ENCODE measurements at regions not wholly inside any gene's neighbourhood (a gene's known extent, or its start where the extent isn't known, plus 50 kb on each side); places are given as distances from the start of the nearest gene placed in this dataset.

GRCh38 chr1:168466092-168466713, 77.6 kb downstream of the XCL2 start:
- Histone ChIP-seq H3K9ac (replicated peaks in 1 of 4; ENCODE audit: extremely low read depth in 1 of 4, low read depth in 3 of 4, low read length in 3 of 4) (no peak overlapping the region), H2BK15ac (ENCODE audit: low read length) (peak overlapping the region; percentile 6; the same call in 1 of the 2 replicates), H3K9me3 (ENCODE audit: insufficient read depth in 2 of 2, low read depth in 1 of 2, low read length in 1 of 2) (no peaks in the 10 kb centered on the region), H2AFZ (ENCODE audit: low read length) (0 out of 2 replicates have a peak overlapping the region, but pooled peaks have one; percentile 46), H3K23me2 (ENCODE audit: low read depth, low read length) (no peaks in the 10 kb centered on the region; the same call in 1 of the 2 replicates), H3K4ac (replicated peaks; ENCODE audit: insufficient read length, low read depth, low read length) (no peak overlapping the region), H3K27me3 (replicated peaks in 1 of 4; ENCODE audit: control insufficient read depth in 3 of 4, extremely low read depth in 1 of 4, insufficient read depth in 3 of 4, low read length in 3 of 4) (no peaks in the 10 kb centered on the region), H4K5ac (ENCODE audit: insufficient read length, low read depth, low read length) (no peak overlapping the region), H3K14ac (ENCODE audit: insufficient read length) (no peak overlapping the region), H2BK120ac (replicated peaks; ENCODE audit: low read depth, low read length) (no peak overlapping the region), H4K8ac (ENCODE audit: extremely low read depth, insufficient read depth, low read length) (no peak overlapping the region), H3K4me2 (ENCODE audit: insufficient read depth in 1 of 2, low read depth in 2 of 2, low read length in 2 of 2) (no peak overlapping the region), H3K36me3 (ENCODE audit: control insufficient read depth in 2 of 4, insufficient read depth in 4 of 4, low read length in 3 of 4) (no peaks in the 10 kb centered on the region), H2BK5ac (ENCODE audit: low read depth, low read length) (peak overlapping the region; percentile 76; the same call in 1 of the 2 replicates), H4K91ac (replicated peaks; ENCODE audit: insufficient read length, low read length) (no peak overlapping the region), H3K79me1 (ENCODE audit: low read depth, low read length) (no peaks in the 10 kb centered on the region), H3K79me2 (ENCODE audit: control insufficient read depth in 1 of 2, insufficient read depth in 2 of 2, low read length in 2 of 2) (no peaks in the 10 kb centered on the region), H2BK12ac (ENCODE audit: low read depth, low read length) (peak overlapping the region; percentile 80), H3K27ac (ENCODE audit: low read depth, low read length) (no peak overlapping the region), H2AK5ac (ENCODE audit: low read depth, low read length) (0 out of 2 replicates have a peak overlapping the region, but pooled peaks have one; percentile 56), H3K4me1 (replicated peaks in 1 of 4; ENCODE audit: control insufficient read depth in 3 of 4, insufficient read depth in 4 of 4, low read length in 3 of 4) (no peaks in the 10 kb centered on the region; a peak in 2 of 7 replicates), H3K56ac (replicated peaks; ENCODE audit: insufficient read length, low read depth, low read length) (no peak overlapping the region), H3K4me3 (ENCODE audit: extremely low read depth in 1 of 4, insufficient read depth in 2 of 4, low read depth in 3 of 4, low read length in 4 of 4) (no peak overlapping the region), H3K18ac (ENCODE audit: extremely low read depth, low read length) (no peak overlapping the region), H3K23ac (ENCODE audit: insufficient read length) (no peak overlapping the region), H4K20me1 (replicated peaks in 1 of 2; ENCODE audit: control insufficient read depth in 1 of 2, insufficient read depth in 2 of 2, low read length in 2 of 2) (no peaks in the 10 kb centered on the region), H2BK20ac (ENCODE audit: low read length) (0 out of 2 replicates have a peak overlapping the region, but pooled peaks have one; percentile 43)
- CTCF ChIA-PET (ENCODE audit: partially characterized antibody): interaction anchor here (0.8 kb wide), 1 partner anchor 11 kb away, joined by 4 read pairs; no protein-coding TSS in a partner anchor
- TF ChIP-seq ASH2L (IDR thresholded peaks at IDR 0.05; ENCODE audit: low read length) (no peak), KDM5A (IDR thresholded peaks at IDR 0.05; ENCODE audit: low read length) (no peak), EGR1 (IDR thresholded peaks at IDR 0.05; ENCODE audit: borderline replicate concordance, low read depth, low read length) (no peak), MAFK (IDR thresholded peaks at IDR 0.05; ENCODE audit: low read depth, low read length) (no peak), CBX5 (IDR thresholded peaks at IDR 0.05; ENCODE audit: low read depth, low read length) (no peak), KDM1A (IDR thresholded peaks at IDR 0.05; ENCODE audit: borderline replicate concordance, low read length) (no peak), NANOG (IDR thresholded peaks at IDR 0.05; ENCODE audit: insufficient read depth, low read depth, low read length, poor library complexity, severe bottlenecking) (no peak), CBX8 (IDR thresholded peaks at IDR 0.05; ENCODE audit: borderline replicate concordance, low read depth, low read length) (no peak), JUN (IDR thresholded peaks at IDR 0.05; ENCODE audit: low read depth, low read length) (no peak), HDAC2 (IDR thresholded peaks at IDR 0.05; ENCODE audit: borderline replicate concordance in 1 of 2, low read depth in 2 of 2, low read length in 2 of 2) (no peak), RNF2 (IDR thresholded peaks at IDR 0.05; ENCODE audit: borderline replicate concordance, low read depth, low read length, missing control alignments, poor library complexity, severe bottlenecking) (no peak)
- DNase-seq (ENCODE audit: low read depth in 1 of 2, low spot score in 2 of 2): no peak
- no peak for FAIRE-seq
- POLR2A ChIA-PET (ENCODE audit: partially characterized antibody): no interaction called here
- WGBS, 2 experiments (ENCODE audit: extremely low coverage in 1 of 2, insufficient coverage in 1 of 2, insufficient read length in 1 of 2, insufficient replicate concordance in 2 of 2, low coverage in 1 of 2, low lambda C conversion rate in 2 of 2, missing lambda C conversion rate in 1 of 2): 89% methylated on average over 4 of the region's 5 CpGs; no CpG with 5 or more reads in 1 of the 2 experiments

All from H1 (cell line).